ENCODE measurements at regions not wholly inside any gene's neighbourhood (a gene's known extent, or its start where the extent isn't known, plus 50 kb on each side); places are given as distances from the start of the nearest gene placed in this dataset.

- TF ChIP-seq ISL1 (CRISPR knock-in tag; IDR thresholded peaks at IDR 0.05) (no peak), ZNF8 (CRISPR knock-in tag; IDR thresholded peaks at IDR 0.05) (no peak), BACH2 (CRISPR knock-in tag; IDR thresholded peaks at IDR 0.05; ENCODE audit: borderline replicate concordance) (no peak), PATZ1 (CRISPR knock-in tag; IDR thresholded peaks at IDR 0.05; ENCODE audit: borderline replicate concordance) (no peak), GLIS3 (CRISPR knock-in tag; IDR thresholded peaks at IDR 0.05) (no peak), ZFP3 (CRISPR knock-in tag; IDR thresholded peaks at IDR 0.05) (no peak), CSDC2 (CRISPR knock-in tag; IDR thresholded peaks at IDR 0.05) (no peak), TOX (CRISPR knock-in tag; IDR thresholded peaks at IDR 0.05; ENCODE audit: borderline replicate concordance) (no peak), ZNF70 (CRISPR knock-in tag; IDR thresholded peaks at IDR 0.05) (no peak), ARNTL (CRISPR knock-in tag; IDR thresholded peaks at IDR 0.05; ENCODE audit: borderline replicate concordance, low read depth) (no peak), OSR1 (CRISPR knock-in tag; IDR thresholded peaks at IDR 0.05) (no peak), RARB (CRISPR knock-in tag; IDR thresholded peaks at IDR 0.05) (no peak), PPARA (CRISPR knock-in tag; IDR thresholded peaks at IDR 0.05; ENCODE audit: borderline replicate concordance) (no peak), TSHZ2 (CRISPR knock-in tag; IDR thresholded peaks at IDR 0.05) (no peak), ZC3H10 (CRISPR knock-in tag; IDR thresholded peaks at IDR 0.05) (no peak), SNAI2 (CRISPR knock-in tag; IDR thresholded peaks at IDR 0.05) (no peak), CREB5 (CRISPR knock-in tag; IDR thresholded peaks at IDR 0.05; ENCODE audit: low read depth) (no peak)
- no peak for ATAC-seq
These were observed 632.3 kb downstream of the TFAP2B start for GRCh38 chr6:51450958-51451357.

- no peak for TF ChIP-seq CREB5 (CRISPR knock-in tag; IDR thresholded peaks at IDR 0.05; ENCODE audit: low read depth)
- no peak for TF ChIP-seq PPARA (CRISPR knock-in tag; IDR thresholded peaks at IDR 0.05; ENCODE audit: borderline replicate concordance)
- no peak for TF ChIP-seq ARNTL (CRISPR knock-in tag; IDR thresholded peaks at IDR 0.05; ENCODE audit: borderline replicate concordance, low read depth)
- no peak for TF ChIP-seq SNAI2 (CRISPR knock-in tag; IDR thresholded peaks at IDR 0.05)
- no peak for TF ChIP-seq CSRNP3 (CRISPR knock-in tag; IDR thresholded peaks at IDR 0.05)
- TF ChIP-seq RARB (CRISPR knock-in tag; IDR thresholded peaks at IDR 0.05), result no peak
- TF ChIP-seq CSDC2 (CRISPR knock-in tag; IDR thresholded peaks at IDR 0.05), result no peak
- TF ChIP-seq ZNF8 (CRISPR knock-in tag; IDR thresholded peaks at IDR 0.05), result no peak
- TF ChIP-seq GLIS3 (CRISPR knock-in tag; IDR thresholded peaks at IDR 0.05), result no peak
- TF ChIP-seq ZFP30 (CRISPR knock-in tag; IDR thresholded peaks at IDR 0.05), result no peak
- no peak for ATAC-seq
These were observed 631.1 kb downstream of the PKHD1 start for GRCh38 chr6:51456282-51456681.

GRCh38 chr6:51459958-51460357, 627.5 kb downstream of the PKHD1 start:
- no peak for ATAC-seq
- TF ChIP-seq POU6F1 (CRISPR knock-in tag; IDR thresholded peaks at IDR 0.05; ENCODE audit: borderline replicate concordance, low read depth), result no peak
- no peak for TF ChIP-seq CSDC2 (CRISPR knock-in tag; IDR thresholded peaks at IDR 0.05)
- no peak for TF ChIP-seq PPARA (CRISPR knock-in tag; IDR thresholded peaks at IDR 0.05; ENCODE audit: borderline replicate concordance)
- TF ChIP-seq ZNF8 (CRISPR knock-in tag; IDR thresholded peaks at IDR 0.05), result no peak
- no peak for TF ChIP-seq BACH2 (CRISPR knock-in tag; IDR thresholded peaks at IDR 0.05; ENCODE audit: borderline replicate concordance)
- TF ChIP-seq ISL1 (CRISPR knock-in tag; IDR thresholded peaks at IDR 0.05), result no peak
- TF ChIP-seq CREB5 (CRISPR knock-in tag; IDR thresholded peaks at IDR 0.05; ENCODE audit: low read depth), result no peak
- TF ChIP-seq TOX (CRISPR knock-in tag; IDR thresholded peaks at IDR 0.05; ENCODE audit: borderline replicate concordance), result no peak
- TF ChIP-seq ZNF70 (CRISPR knock-in tag; IDR thresholded peaks at IDR 0.05), result no peak
- no peak for TF ChIP-seq ZFP3 (CRISPR knock-in tag; IDR thresholded peaks at IDR 0.05)
- TF ChIP-seq TSHZ2 (CRISPR knock-in tag; IDR thresholded peaks at IDR 0.05), result no peak

All from SK-N-SH treated with all-trans-retinoic acid at 6 μM for 48 hours (cell line).